Progenitor cell of endocrine pancreas (in vitro differentiated cells): ENCODE measurements at regions not wholly inside any gene's neighbourhood (a gene's known extent, or its start where the extent isn't known, plus 50 kb on each side); places are given as distances from the start of the nearest gene placed in this dataset.

Source experiments
- DNase-seq: peaks from one replicate; pipeline ENCODE4 v3.0.0; 2021; ENCODE audit warnings: low spot score; ENCODE audit not compliant: unreplicated experiment
- H3K27ac Mint-ChIP-seq: 2 replicates; pipeline ENCODE4 v1.8.0; 2021; ENCODE audit warnings: mild to moderate bottlenecking, moderate library complexity, mixed read lengths
- H3K27me3 Mint-ChIP-seq: 2 replicates; pipeline ENCODE4 v1.8.0; 2021; ENCODE audit warnings: mixed read lengths
- H3K36me3 Mint-ChIP-seq: 2 replicates; pipeline ENCODE4 v1.8.0; 2022; ENCODE audit warnings: mixed read lengths; ENCODE audit not compliant: insufficient read depth
- H3K4me1 Mint-ChIP-seq: 2 replicates; pipeline ENCODE4 v1.8.0; 2021; ENCODE audit warnings: low read depth, mixed read lengths
- H3K4me3 Mint-ChIP-seq: 2 replicates; pipeline ENCODE4 v1.8.0; 2021; ENCODE audit warnings: low read depth, mild to moderate bottlenecking, moderate library complexity, mixed read lengths
- H3K9me3 Mint-ChIP-seq: 2 replicates; pipeline ENCODE4 v1.8.0; 2021; ENCODE audit warnings: low read depth, mixed read lengths
- CTCF ChIP-seq: fragments of 200-600 bp; sonication (generic); IDR thresholded peaks from one replicate; pipeline ENCODE4 v1.5.0; 2021; ENCODE audit warnings: antibody characterized with exemption, mild to moderate bottlenecking; ENCODE audit not compliant: unreplicated experiment

GRCh38 chr22:22703203-22703570 lies 58.8 kb downstream of the GGTLC2 start:
- DNase-seq = no peak
- Mint-ChIP-seq H3K27ac (no peak overlapping the region), H3K9me3 (no peaks in the 10 kb centered on the region), H3K36me3 (no peaks in the 10 kb centered on the region), H3K27me3 (peaks cover 72% of the 10 kb centered on the region), H3K4me1 (no peaks in the 10 kb centered on the region), H3K4me3 (no peak overlapping the region)
- no peak for TF ChIP-seq CTCF

GRCh38 chr22:22703715-22704114 lies 59.3 kb downstream of the GGTLC2 start:
- no peak overlapping the region for H3K27ac Mint-ChIP-seq
- H3K4me1 Mint-ChIP-seq = no peaks in the 10 kb centered on the region
- no peaks in the 10 kb centered on the region for H3K9me3 Mint-ChIP-seq
- H3K4me3 Mint-ChIP-seq = no peak overlapping the region
- H3K36me3 Mint-ChIP-seq = no peaks in the 10 kb centered on the region
- H3K27me3 Mint-ChIP-seq = peaks cover 72% of the 10 kb centered on the region
- TF ChIP-seq CTCF = no peak
- no peak for DNase-seq

DNA sequence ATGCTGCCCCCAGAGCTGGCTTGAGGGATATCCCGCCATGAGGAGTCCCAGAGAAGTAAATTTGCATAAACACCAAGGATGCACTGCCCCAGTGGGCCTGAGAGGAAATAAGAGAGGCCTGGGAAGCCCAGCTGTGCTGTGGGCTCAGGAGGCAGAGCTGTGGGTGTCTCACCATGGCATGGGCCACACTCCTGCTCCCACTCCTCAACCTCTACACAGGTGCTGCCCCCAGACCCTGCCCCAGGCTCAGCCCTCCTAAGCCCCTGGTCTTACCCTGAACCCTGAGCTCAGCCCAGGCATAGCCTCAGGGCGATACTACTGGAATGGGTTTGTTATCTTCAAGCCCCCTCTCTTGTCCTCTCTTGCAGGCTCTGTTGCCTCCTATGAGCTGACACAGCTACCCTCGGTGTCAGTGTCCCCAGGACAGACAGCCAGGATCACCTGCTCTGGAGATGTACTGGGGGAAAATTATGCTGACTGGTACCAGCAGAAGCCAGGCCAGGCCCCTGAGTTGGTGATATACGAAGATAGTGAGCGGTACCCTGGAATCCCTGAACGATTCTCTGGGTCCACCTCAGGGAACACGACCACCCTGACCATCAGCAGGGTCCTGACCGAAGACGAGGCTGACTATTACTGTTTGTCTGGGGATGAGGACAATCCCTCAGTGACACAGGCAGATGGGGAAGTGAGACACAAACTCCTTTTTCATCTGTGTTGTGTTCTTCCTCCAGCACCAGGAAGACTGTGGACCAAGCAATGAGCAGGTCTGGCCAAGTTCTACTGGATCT lies 59.9 kb downstream of the GGTLC2 start:
- no peak for DNase-seq
- Mint-ChIP-seq H3K9me3 (no peaks in the 10 kb centered on the region), H3K27me3 (peaks cover 72% of the 10 kb centered on the region), H3K4me3 (no peak overlapping the region), H3K27ac (no peak overlapping the region), H3K4me1 (no peaks in the 10 kb centered on the region), H3K36me3 (no peaks in the 10 kb centered on the region)
- no peak for TF ChIP-seq CTCF

DNA sequence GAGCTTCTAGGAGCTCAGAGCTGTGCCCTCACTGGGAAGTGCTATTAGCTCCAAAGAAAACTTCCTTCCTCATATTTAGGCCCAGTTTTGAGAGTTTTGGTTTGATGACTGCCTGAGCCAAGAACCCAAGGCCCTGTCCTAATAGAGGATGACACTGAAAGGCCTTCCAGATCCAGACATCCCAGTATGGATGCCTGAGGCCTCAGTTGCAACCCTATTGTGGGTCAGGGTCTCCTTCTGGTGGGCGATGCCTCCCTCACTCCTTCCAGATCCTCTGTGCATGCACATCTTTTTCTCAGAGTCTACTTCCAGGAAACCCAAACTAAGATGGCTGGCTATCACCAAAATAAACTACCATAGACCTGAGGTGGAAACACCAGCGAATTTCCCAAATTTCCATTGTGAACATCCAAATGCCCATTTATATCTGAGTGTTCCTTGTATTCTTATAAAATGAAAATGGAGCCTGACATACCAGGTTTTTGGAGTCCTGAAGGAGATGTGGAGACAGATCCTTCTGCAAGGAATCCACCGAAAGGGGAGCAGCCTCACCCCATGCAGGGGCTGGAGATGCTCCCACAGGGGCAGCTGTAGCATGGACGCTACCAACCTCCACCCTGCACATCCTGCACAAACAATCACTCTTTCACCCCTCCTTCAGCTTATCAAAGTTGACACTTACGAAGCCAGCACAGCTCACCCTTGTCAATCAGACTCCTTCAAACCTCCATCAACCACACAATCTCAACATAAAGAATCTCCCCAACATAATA lies 61.1 kb downstream of the GGTLC2 start:
- no peaks in the 10 kb centered on the region for H3K9me3 Mint-ChIP-seq

More for the DNA sequence above, 61.1 kb downstream of the GGTLC2 start:
- Mint-ChIP-seq H3K4me1 (no peaks in the 10 kb centered on the region), H3K36me3 (no peaks in the 10 kb centered on the region), H3K27me3 (peaks cover 68% of the 10 kb centered on the region), H3K27ac (no peak overlapping the region), H3K4me3 (no peak overlapping the region)
- DNase-seq = no peak
- no peak for TF ChIP-seq CTCF
